Fibroblast of lung (primary cell): ENCODE measurements at regions not wholly inside any gene's neighbourhood (a gene's known extent, or its start where the extent isn't known, plus 50 kb on each side); places are given as distances from the start of the nearest gene placed in this dataset.

ENCODE experiments used
- DNase-seq, 2 donors: peaks; one replicate each; pipeline versions ENCODE4 v3.0.0 to v3.0.0-alpha.2; 2010; ENCODE audit warnings: low read depth in 2 of 2
- H2AFZ ChIP-seq: 2 replicates; pipeline ENCODE4 v1.5.1; 2012; ENCODE audit warnings: low read length, control low read depth, inconsistent platforms
- H3K27ac ChIP-seq: 2 replicates; pipeline ENCODE4 v1.5.1; 2011; ENCODE audit warnings: low read length, control low read depth; ENCODE audit not compliant: insufficient read depth
- H3K27me3 ChIP-seq: 2 replicates; pipeline ENCODE4 v1.5.1; 2011; ENCODE audit warnings: mild to moderate bottlenecking, low read length; ENCODE audit not compliant: control insufficient read depth, insufficient read depth
- H3K36me3 ChIP-seq: 2 replicates; pipeline ENCODE4 v1.5.1; 2011; ENCODE audit warnings: low read length; ENCODE audit not compliant: control insufficient read depth, insufficient read depth
- H3K4me1 ChIP-seq: 2 replicates; pipeline ENCODE4 v1.5.1; 2011; ENCODE audit warnings: low read length; ENCODE audit not compliant: control insufficient read depth, insufficient read depth; ENCODE audit errors: extremely low read depth
- H3K4me2 ChIP-seq: 2 replicates; pipeline ENCODE4 v1.5.1; 2011; ENCODE audit warnings: low read length, control low read depth; ENCODE audit not compliant: insufficient read depth; ENCODE audit errors: extremely low read depth
- H3K4me3 ChIP-seq, 4 experiments: fragments of 200-600 bp in 1 of 4; sonication (generic) in 1 of 4; replicated peaks in 1 of 4; 2 replicates each; pipeline ENCODE4 v1.5.1; 2011 to 2016; ENCODE audit warnings: low read length in 4 of 4, low read depth in 3 of 4, mild to moderate bottlenecking in 3 of 4, control low read depth in 2 of 4, inconsistent platforms in 1 of 4, mixed read lengths in 1 of 4; ENCODE audit not compliant: insufficient read depth in 1 of 4; ENCODE audit errors: control extremely low read depth in 1 of 4
- H3K79me2 ChIP-seq: 2 replicates; pipeline ENCODE4 v1.5.1; 2012; ENCODE audit warnings: mild to moderate bottlenecking, low read length, inconsistent platforms; ENCODE audit not compliant: control insufficient read depth, insufficient read depth
- H3K9ac ChIP-seq: 2 replicates; pipeline ENCODE4 v1.5.1; 2011; ENCODE audit warnings: mild to moderate bottlenecking, low read length, control low read depth; ENCODE audit not compliant: insufficient read depth
- H3K9me3 ChIP-seq: 2 replicates; pipeline ENCODE4 v1.5.1; 2012; ENCODE audit warnings: low read depth, low read length; ENCODE audit not compliant: control insufficient read depth, insufficient read depth
- H4K20me1 ChIP-seq: 2 replicates; pipeline ENCODE4 v1.5.1; 2011; ENCODE audit warnings: low read length; ENCODE audit not compliant: control insufficient read depth, insufficient read depth; ENCODE audit errors: extremely low read depth
- CTCF ChIP-seq, 2 donors: IDR thresholded peaks in 1 of 2; conservative IDR thresholded peaks in 1 of 2; 1 replicate in 1 of 2; 2 replicates in 1 of 2; pipeline ENCODE4 v1.5.1; 2011 to 2012; ENCODE audit warnings: low read length in 2 of 2, control low read depth in 1 of 2, inconsistent platforms in 1 of 2, low read depth in 1 of 2, mild to moderate bottlenecking in 1 of 2
- EZH2 ChIP-seq: IDR thresholded peaks from 2 replicates; pipeline ENCODE4 v1.5.1; 2012; ENCODE audit warnings: low read length, control low read depth, mild to moderate bottlenecking; ENCODE audit errors: missing control alignments

DNA sequence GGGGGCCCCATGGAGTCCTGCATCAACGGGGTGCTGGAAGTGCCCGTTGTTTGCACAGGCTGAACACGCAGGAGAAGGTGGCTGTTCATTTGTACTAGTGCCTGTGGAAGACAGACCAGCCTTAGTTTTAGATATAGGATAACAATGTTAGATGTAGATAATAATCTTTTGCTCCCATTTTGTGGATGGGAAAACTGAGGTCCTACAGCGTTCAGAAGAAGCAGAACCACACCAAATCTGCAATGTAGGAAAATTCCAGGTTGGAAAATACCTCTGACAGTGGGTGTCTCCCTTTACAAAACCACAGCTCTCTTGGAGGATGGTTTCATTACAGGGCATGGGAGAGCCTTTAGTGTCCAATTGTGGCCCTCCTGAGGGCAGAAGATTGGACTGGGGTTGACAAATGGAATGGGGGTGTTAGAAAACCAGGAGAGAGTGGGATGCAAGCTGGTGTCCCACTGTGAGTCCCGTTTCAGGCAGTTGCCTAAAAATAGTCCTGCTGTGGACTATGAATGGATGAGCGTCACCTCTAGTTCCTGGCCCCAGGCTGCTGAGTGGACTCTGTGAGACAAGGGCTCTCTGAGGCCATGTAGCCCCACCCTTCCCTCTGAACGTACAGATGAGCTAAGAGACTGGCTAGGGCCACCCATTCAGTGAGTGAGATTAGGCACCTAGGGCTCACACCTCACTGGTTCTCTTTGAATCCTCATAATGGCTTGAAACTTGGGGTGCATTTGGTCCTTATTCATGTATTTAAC is 508.8 kb downstream of the MN1 start:
- no peak overlapping the region for H3K4me3 ChIP-seq
- no peak overlapping the region for H2AFZ ChIP-seq
- no peaks in the 10 kb centered on the region for H3K4me1 ChIP-seq
- H3K27ac ChIP-seq: no peak overlapping the region
- TF ChIP-seq EZH2 (no peak), CTCF (conservative IDR thresholded peaks at IDR 0.05 in 1 of 2, IDR thresholded peaks at IDR 0.05 in 1 of 2; ENCODE audit: low read depth in 1 of 2, low read length in 2 of 2) (no peak)
- H3K4me2 ChIP-seq: no peak overlapping the region
- no peak for DNase-seq
- H3K79me2 ChIP-seq: no peaks in the 10 kb centered on the region
- peaks cover 14% of the 10 kb centered on the region for H3K27me3 ChIP-seq
- no peaks in the 10 kb centered on the region for H3K36me3 ChIP-seq
- H4K20me1 ChIP-seq: no peaks in the 10 kb centered on the region
- no peak overlapping the region for H3K9ac ChIP-seq
- no peaks in the 10 kb centered on the region for H3K9me3 ChIP-seq

- Histone ChIP-seq H3K4me2 (no peak overlapping the region), H3K9ac (no peak overlapping the region), H3K9me3 (no peaks in the 10 kb centered on the region), H2AFZ (no peak overlapping the region), H3K36me3 (no peaks in the 10 kb centered on the region), H3K4me3 (no peak overlapping the region), H4K20me1 (no peaks in the 10 kb centered on the region), H3K4me1 (no peaks in the 10 kb centered on the region), H3K27ac (no peak overlapping the region), H3K79me2 (no peaks in the 10 kb centered on the region), H3K27me3 (peaks cover 11% of the 10 kb centered on the region)
- DNase-seq: no peak
- no peak for TF ChIP-seq EZH2
- no peak for TF ChIP-seq CTCF (conservative IDR thresholded peaks at IDR 0.05 in 1 of 2, IDR thresholded peaks at IDR 0.05 in 1 of 2; ENCODE audit: low read depth in 1 of 2, low read length in 2 of 2)
These were observed 507.7 kb downstream of the MN1 start for GRCh38 chr22:27293721-27294445.

DNA sequence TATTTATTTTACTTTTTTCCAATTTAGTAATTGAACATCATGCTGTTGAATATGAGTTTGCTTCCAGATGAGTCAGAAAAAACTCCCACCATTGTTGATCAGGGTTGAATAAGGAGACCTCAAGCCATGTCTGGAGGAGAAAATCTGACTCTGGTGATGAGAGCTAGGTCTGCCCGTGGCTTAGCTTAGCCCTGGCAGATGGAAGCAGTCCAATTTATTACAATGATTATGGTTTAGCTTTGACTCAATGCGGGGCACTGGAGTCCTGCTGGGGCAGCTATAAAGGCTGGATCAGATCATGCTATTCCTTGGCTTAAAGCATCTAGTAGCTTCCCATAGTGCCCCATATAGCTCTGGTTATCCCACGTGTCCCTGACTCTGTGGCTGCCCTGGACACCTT is 506.5 kb downstream of the MN1 start:
- H3K4me2 ChIP-seq: no peak overlapping the region
- no peak overlapping the region for H2AFZ ChIP-seq
- H3K27me3 ChIP-seq: peaks cover 11% of the 10 kb centered on the region
- TF ChIP-seq CTCF (conservative IDR thresholded peaks at IDR 0.05 in 1 of 2, IDR thresholded peaks at IDR 0.05 in 1 of 2; ENCODE audit: low read depth in 1 of 2, low read length in 2 of 2): no peak
- no peaks in the 10 kb centered on the region for H3K36me3 ChIP-seq
- no peaks in the 10 kb centered on the region for H3K79me2 ChIP-seq
- no peak overlapping the region for H3K9ac ChIP-seq
- DNase-seq: peak in 1 of 2 donors; percentile 53
- H4K20me1 ChIP-seq: no peaks in the 10 kb centered on the region
- H3K9me3 ChIP-seq: no peaks in the 10 kb centered on the region
- no peaks in the 10 kb centered on the region for H3K4me1 ChIP-seq
- H3K27ac ChIP-seq: no peak overlapping the region
- no peak overlapping the region for H3K4me3 ChIP-seq
